Mammary epithelial cell (primary cell): ENCODE measurements at regions not wholly inside any gene's neighbourhood (a gene's known extent, or its start where the extent isn't known, plus 50 kb on each side); places are given as distances from the start of the nearest gene placed in this dataset.

ENCODE experiments used
- EZH2 ChIP-seq: IDR thresholded peaks from 2 replicates; pipeline ENCODE4 v1.6.1; 2012; ENCODE audit warnings: low read length, inconsistent platforms, borderline replicate concordance
- TF ChIP-seq, protein P1 (sequence below), 2 donors: IDR thresholded peaks in 1 of 2; conservative IDR thresholded peaks in 1 of 2; 2 replicates each; pipeline ENCODE4 v1.5.1; 2011 to 2012; ENCODE audit warnings: inconsistent platforms in 2 of 2, low read length in 2 of 2, mild to moderate bottlenecking in 2 of 2, control low read depth in 1 of 2, low read depth in 1 of 2; ENCODE audit not compliant: insufficient read depth in 1 of 2; ENCODE audit errors: extremely low read depth in 1 of 2

DNA sequence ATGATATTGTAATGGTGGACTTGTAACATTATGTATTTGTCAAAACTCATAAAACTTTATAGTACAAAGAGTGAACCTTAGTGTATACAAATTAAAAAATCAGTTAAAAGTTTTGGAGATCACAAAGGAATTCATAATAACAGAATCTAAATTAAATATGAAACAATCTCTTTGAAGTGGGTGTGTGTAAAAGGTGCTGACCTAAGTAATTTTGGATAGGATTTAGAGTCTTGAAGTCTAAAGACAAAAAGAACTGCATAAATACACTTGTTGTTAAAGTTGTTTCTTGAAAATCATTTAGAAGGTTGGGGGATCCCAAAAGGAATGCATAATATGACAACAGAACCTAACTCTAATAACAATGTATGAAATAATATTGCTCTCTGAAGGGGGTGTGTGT is 295.5 kb downstream of the PRR16 start:
- no peak for TF ChIP-seq EZH2
- TF ChIP-seq, protein P1, sequence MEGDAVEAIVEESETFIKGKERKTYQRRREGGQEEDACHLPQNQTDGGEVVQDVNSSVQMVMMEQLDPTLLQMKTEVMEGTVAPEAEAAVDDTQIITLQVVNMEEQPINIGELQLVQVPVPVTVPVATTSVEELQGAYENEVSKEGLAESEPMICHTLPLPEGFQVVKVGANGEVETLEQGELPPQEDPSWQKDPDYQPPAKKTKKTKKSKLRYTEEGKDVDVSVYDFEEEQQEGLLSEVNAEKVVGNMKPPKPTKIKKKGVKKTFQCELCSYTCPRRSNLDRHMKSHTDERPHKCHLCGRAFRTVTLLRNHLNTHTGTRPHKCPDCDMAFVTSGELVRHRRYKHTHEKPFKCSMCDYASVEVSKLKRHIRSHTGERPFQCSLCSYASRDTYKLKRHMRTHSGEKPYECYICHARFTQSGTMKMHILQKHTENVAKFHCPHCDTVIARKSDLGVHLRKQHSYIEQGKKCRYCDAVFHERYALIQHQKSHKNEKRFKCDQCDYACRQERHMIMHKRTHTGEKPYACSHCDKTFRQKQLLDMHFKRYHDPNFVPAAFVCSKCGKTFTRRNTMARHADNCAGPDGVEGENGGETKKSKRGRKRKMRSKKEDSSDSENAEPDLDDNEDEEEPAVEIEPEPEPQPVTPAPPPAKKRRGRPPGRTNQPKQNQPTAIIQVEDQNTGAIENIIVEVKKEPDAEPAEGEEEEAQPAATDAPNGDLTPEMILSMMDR (conservative IDR thresholded peaks at IDR 0.05 in 1 of 2, IDR thresholded peaks at IDR 0.05 in 1 of 2; ENCODE audit: extremely low read depth in 1 of 2, insufficient read depth in 1 of 2, low read depth in 1 of 2, low read length in 2 of 2): no peak
